ENCODE measurements at regions not wholly inside any gene's neighbourhood (a gene's known extent, or its start where the extent isn't known, plus 50 kb on each side); places are given as distances from the start of the nearest gene placed in this dataset.

- no peak overlapping the region for H3K27ac ChIP-seq (ENCODE audit: low read length)
- no peaks in the 10 kb centered on the region for H3K9me3 ChIP-seq (ENCODE audit: low read length)
Measured at GRCh38 chr5:117863586-117864296, 1124.6 kb downstream of the DTWD2 start.

GRCh38 chr5:117860550-117860949, 1127.8 kb downstream of the DTWD2 start:
- Histone ChIP-seq H3K9me3 (ENCODE audit: low read length) (no peaks in the 10 kb centered on the region), H3K4me2 (ENCODE audit: low read length) (no peak overlapping the region), H3K79me2 (replicated peaks; ENCODE audit: insufficient read depth, low read length) (no peaks in the 10 kb centered on the region), H3K27ac (ENCODE audit: low read length) (peak overlapping the region; percentile 56), H3K36me3 (ENCODE audit: insufficient read depth, low read length) (no peaks in the 10 kb centered on the region), H4K20me1 (ENCODE audit: insufficient read depth) (no peaks in the 10 kb centered on the region), H3K27me3 (ENCODE audit: insufficient read depth, low read depth, low read length) (no peaks in the 10 kb centered on the region), H3K9me2 (ENCODE audit: insufficient read depth, low read length) (no peaks in the 10 kb centered on the region), H3F3A (ENCODE audit: insufficient read depth, low read length, poor library complexity, severe bottlenecking) (no peaks in the 10 kb centered on the region), H3K9ac (ENCODE audit: low read length) (no peak overlapping the region), H3K4me3 (ENCODE audit: low read length) (no peak overlapping the region), H2AFZ (ENCODE audit: low read depth, low read length) (no peak overlapping the region)
- no peak for TF ChIP-seq TAF1 (IDR thresholded peaks at IDR 0.05; ENCODE audit: low read depth)
- TF ChIP-seq EP300 (conservative IDR thresholded peaks at IDR 0.05; ENCODE audit: poor library complexity, severe bottlenecking), result peak; percentile 45
- TF ChIP-seq EZH2 (IDR thresholded peaks at IDR 0.05; ENCODE audit: borderline replicate concordance, insufficient read depth, low read length, poor library complexity, severe bottlenecking), result no peak
- TF ChIP-seq CTCF (IDR thresholded peaks at IDR 0.05; ENCODE audit: poor library complexity, severe bottlenecking), result no peak
- no peak for TF ChIP-seq SMC3 (conservative IDR thresholded peaks at IDR 0.05; ENCODE audit: poor library complexity)
- no peak for TF ChIP-seq REST (IDR thresholded peaks at IDR 0.05; ENCODE audit: borderline replicate concordance)
- TF ChIP-seq POLR2AphosphoS5 (IDR thresholded peaks at IDR 0.05), result peak; percentile 14
- no peak for TF ChIP-seq MXI1 (conservative IDR thresholded peaks at IDR 0.05; ENCODE audit: poor library complexity, severe bottlenecking)
- no peak for TF ChIP-seq RAD21 (conservative IDR thresholded peaks at IDR 0.05)

More at GRCh38 chr5:117863586-117864296, 1124.6 kb downstream of the DTWD2 start:
- Histone ChIP-seq H3K4me3 (ENCODE audit: low read length) (no peak overlapping the region), H3K79me2 (replicated peaks; ENCODE audit: insufficient read depth, low read length) (no peaks in the 10 kb centered on the region), H3F3A (ENCODE audit: insufficient read depth, low read length, poor library complexity, severe bottlenecking) (no peaks in the 10 kb centered on the region), H4K20me1 (ENCODE audit: insufficient read depth) (no peaks in the 10 kb centered on the region), H3K36me3 (ENCODE audit: insufficient read depth, low read length) (no peaks in the 10 kb centered on the region), H3K9ac (ENCODE audit: low read length) (no peak overlapping the region), H3K9me2 (ENCODE audit: insufficient read depth, low read length) (no peaks in the 10 kb centered on the region), H3K4me2 (ENCODE audit: low read length) (no peak overlapping the region), H3K27me3 (ENCODE audit: insufficient read depth, low read depth, low read length) (no peaks in the 10 kb centered on the region), H2AFZ (ENCODE audit: low read depth, low read length) (no peak overlapping the region)
- no peak for TF ChIP-seq RAD21 (conservative IDR thresholded peaks at IDR 0.05)
- TF ChIP-seq MXI1 (conservative IDR thresholded peaks at IDR 0.05; ENCODE audit: poor library complexity, severe bottlenecking), result no peak
- TF ChIP-seq EP300 (conservative IDR thresholded peaks at IDR 0.05; ENCODE audit: poor library complexity, severe bottlenecking), result no peak
- no peak for TF ChIP-seq EZH2 (IDR thresholded peaks at IDR 0.05; ENCODE audit: borderline replicate concordance, insufficient read depth, low read length, poor library complexity, severe bottlenecking)
- no peak for TF ChIP-seq TAF1 (IDR thresholded peaks at IDR 0.05; ENCODE audit: low read depth)
- TF ChIP-seq POLR2AphosphoS5 (IDR thresholded peaks at IDR 0.05), result no peak
